ENCODE measurements at regions not wholly inside any gene's neighbourhood (a gene's known extent, or its start where the extent isn't known, plus 50 kb on each side); places are given as distances from the start of the nearest gene placed in this dataset.

- Histone ChIP-seq H3K36me3 (ENCODE audit: control insufficient read depth in 4 of 4, insufficient read depth in 3 of 4, low read depth in 1 of 4, low read length in 3 of 4) (no peaks in the 10 kb centered on the region), H3K27ac (ENCODE audit: low read depth in 1 of 2, low read length in 2 of 2) (no peak overlapping the region), H3K4me3 (ENCODE audit: low read depth in 1 of 3, low read length in 3 of 3) (no peak overlapping the region), H3K9me3 (ENCODE audit: control insufficient read depth in 4 of 4, low read length in 3 of 4) (no peaks in the 10 kb centered on the region), H3K4me1 (ENCODE audit: control insufficient read depth in 4 of 4, insufficient read depth in 4 of 4, low read length in 3 of 4) (peaks cover 0 to 7% (median 4%) of the 10 kb centered on the region in 4 donors), H3K27me3 (ENCODE audit: control insufficient read depth in 4 of 4, insufficient read depth in 4 of 4, low read length in 3 of 4) (no peaks in the 10 kb centered on the region), H3K9ac (ENCODE audit: low read depth in 1 of 2, low read length in 2 of 2) (no peak overlapping the region)
- DNase-seq (ENCODE audit: low spot score), result no peak
- 53% methylated on average over 1 of the region's 1 CpG for WGBS
- TF ChIP-seq HNF4A (conservative IDR thresholded peaks at IDR 0.05) (peak in 1 of 2 donors; percentile 19), NR2F2 (IDR thresholded peaks at IDR 0.05) (peak; percentile 76), RAD21 (IDR thresholded peaks at IDR 0.05) (peak; percentile 28 to 52), REST (IDR thresholded peaks at IDR 0.05) (no peak), SP1 (IDR thresholded peaks at IDR 0.05) (peak; percentile 26)
- TF ChIP-seq, protein P1, sequence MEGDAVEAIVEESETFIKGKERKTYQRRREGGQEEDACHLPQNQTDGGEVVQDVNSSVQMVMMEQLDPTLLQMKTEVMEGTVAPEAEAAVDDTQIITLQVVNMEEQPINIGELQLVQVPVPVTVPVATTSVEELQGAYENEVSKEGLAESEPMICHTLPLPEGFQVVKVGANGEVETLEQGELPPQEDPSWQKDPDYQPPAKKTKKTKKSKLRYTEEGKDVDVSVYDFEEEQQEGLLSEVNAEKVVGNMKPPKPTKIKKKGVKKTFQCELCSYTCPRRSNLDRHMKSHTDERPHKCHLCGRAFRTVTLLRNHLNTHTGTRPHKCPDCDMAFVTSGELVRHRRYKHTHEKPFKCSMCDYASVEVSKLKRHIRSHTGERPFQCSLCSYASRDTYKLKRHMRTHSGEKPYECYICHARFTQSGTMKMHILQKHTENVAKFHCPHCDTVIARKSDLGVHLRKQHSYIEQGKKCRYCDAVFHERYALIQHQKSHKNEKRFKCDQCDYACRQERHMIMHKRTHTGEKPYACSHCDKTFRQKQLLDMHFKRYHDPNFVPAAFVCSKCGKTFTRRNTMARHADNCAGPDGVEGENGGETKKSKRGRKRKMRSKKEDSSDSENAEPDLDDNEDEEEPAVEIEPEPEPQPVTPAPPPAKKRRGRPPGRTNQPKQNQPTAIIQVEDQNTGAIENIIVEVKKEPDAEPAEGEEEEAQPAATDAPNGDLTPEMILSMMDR (IDR thresholded peaks at IDR 0.05; ENCODE audit: low read depth, low read length, missing input control), result no peak
Measured at GRCh38 chr4:41384992-41385391, 128.3 kb downstream of the UCHL1 start.

- no peak overlapping the region for H3K4me3 ChIP-seq (ENCODE audit: low read depth in 1 of 3, low read length in 3 of 3)
- no peaks in the 10 kb centered on the region for H3K36me3 ChIP-seq (ENCODE audit: control insufficient read depth in 4 of 4, insufficient read depth in 3 of 4, low read depth in 1 of 4, low read length in 3 of 4)
- H3K9ac ChIP-seq (ENCODE audit: low read depth in 1 of 2, low read length in 2 of 2), result no peak overlapping the region
- no peak for DNase-seq (ENCODE audit: low spot score)
- TF ChIP-seq GABPA (IDR thresholded peaks at IDR 0.05 in 1 of 2, conservative IDR thresholded peaks at IDR 0.05 in 1 of 2) (no peak), REST (IDR thresholded peaks at IDR 0.05) (no peak), TAF1 (conservative IDR thresholded peaks at IDR 0.05) (no peak)
- 85% methylated on average over 1 of the region's 1 CpG for WGBS
- no peaks in the 10 kb centered on the region for H3K27me3 ChIP-seq (ENCODE audit: control insufficient read depth in 4 of 4, insufficient read depth in 4 of 4, low read length in 3 of 4)
- no peaks in the 10 kb centered on the region for H3K9me3 ChIP-seq (ENCODE audit: control insufficient read depth in 4 of 4, low read length in 3 of 4)
- peaks cover 0 to 7% (median 4%) of the 10 kb centered on the region in 4 donors for H3K4me1 ChIP-seq (ENCODE audit: control insufficient read depth in 4 of 4, insufficient read depth in 4 of 4, low read length in 3 of 4)
- no peak overlapping the region for H3K27ac ChIP-seq (ENCODE audit: low read depth in 1 of 2, low read length in 2 of 2)
Measured at GRCh38 chr4:41385481-41385880, 128.8 kb downstream of the UCHL1 start.
